ENCODE measurements at regions not wholly inside any gene's neighbourhood (a gene's known extent, or its start where the extent isn't known, plus 50 kb on each side); places are given as distances from the start of the nearest gene placed in this dataset.
"Not testable (repeated sequence)": the region's sequence is repeated elsewhere in the genome, so short reads cannot be mapped to it uniquely, and the experiment has no call there.

DNA sequence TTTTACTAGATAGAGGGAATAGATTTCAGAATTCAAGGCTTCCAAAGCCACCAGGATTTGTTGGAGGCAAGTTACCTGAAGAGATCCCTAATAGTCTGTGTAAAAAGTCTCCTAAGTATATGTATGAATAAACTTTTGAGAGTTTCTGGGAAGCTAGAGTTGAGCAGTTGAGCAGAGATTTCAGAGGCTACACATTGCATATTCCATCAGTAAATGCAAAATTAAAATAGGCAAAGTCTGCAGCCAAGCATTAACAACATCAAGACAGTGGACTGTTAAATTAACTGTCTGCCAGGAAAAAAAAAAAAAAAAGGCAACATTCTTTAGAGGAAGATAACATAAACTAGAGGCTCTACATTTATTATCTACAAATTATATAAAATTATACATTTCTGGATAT lies 420.4 kb upstream of the TMEFF2 start:
- in situ Hi-C loops (cut with HindIII; ENCODE audit: low pct_unique_long_range_greater_than_20kb, low sequenced_read_pairs): no loop called here
- no peak for DNase-seq (ENCODE audit: low read depth, low spot score)

DNA sequence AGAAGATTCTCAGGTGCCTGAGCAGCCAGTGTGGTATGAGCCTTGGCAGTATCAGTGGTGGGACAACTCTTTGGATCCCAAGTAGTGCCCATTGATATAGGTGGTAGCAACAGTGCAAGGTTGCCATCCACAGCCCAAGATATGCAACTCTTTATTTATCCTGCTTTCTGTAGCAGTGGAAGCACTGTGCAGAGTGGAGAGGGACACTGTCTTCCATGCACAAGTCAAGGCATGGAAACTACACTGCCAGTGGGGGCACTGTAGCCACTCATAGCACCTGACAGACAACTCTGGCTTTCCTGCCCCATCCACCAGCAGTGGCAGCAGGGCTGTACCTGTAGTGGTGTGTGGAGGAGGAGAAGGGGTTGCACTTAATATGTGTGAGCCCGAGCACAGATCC lies 409.6 kb upstream of the TMEFF2 start:
- in situ Hi-C loops (cut with HindIII; ENCODE audit: low pct_unique_long_range_greater_than_20kb, low sequenced_read_pairs): no loop called here
- peak; percentile 25 for DNase-seq (ENCODE audit: low read depth, low spot score)

DNA sequence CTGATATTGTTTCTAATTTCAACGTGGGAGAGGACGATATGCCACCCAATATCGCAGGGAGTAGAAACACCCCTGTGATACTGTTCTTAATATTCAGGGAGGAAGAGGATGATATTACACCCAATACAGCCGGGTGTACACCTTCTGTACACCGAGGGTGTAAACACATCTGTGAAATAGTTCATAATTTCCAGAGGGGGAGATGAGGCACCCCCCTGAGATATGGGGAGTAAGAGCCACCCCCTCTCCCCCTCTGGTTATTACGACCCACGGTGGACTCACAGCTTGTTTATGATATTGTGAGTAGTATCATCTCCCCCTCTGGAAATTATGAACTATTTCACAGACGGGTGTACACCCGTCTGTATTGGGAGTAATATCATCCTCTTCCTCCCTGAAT lies 403.9 kb upstream of the TMEFF2 start:
- in situ Hi-C loops (cut with HindIII; ENCODE audit: low pct_unique_long_range_greater_than_20kb, low sequenced_read_pairs); DNase-seq (ENCODE audit: low read depth, low spot score): not testable (repeated sequence)

DNA sequence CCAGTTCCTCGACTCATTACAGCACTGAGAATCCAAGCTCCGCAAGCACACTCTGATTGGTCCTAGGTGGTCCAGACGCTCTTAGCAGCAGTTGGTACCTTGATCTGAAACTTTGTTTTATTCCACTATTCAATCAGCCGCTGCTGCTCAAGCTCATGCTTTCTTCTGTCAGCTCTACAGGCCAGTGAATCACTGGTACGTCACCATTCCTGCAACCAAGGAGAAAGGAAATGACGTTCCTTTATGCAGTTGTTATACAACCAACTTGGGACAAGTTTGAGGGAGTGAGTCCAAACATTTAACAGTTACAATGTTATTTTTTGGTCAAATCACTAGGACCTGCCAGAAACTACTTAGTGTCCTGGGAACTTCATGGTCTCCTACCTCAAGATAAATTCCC lies 398.8 kb upstream of the TMEFF2 start:
- DNase-seq (ENCODE audit: low read depth, low spot score): no peak
- in situ Hi-C loops (cut with HindIII; ENCODE audit: low pct_unique_long_range_greater_than_20kb, low sequenced_read_pairs): no loop called here

DNA sequence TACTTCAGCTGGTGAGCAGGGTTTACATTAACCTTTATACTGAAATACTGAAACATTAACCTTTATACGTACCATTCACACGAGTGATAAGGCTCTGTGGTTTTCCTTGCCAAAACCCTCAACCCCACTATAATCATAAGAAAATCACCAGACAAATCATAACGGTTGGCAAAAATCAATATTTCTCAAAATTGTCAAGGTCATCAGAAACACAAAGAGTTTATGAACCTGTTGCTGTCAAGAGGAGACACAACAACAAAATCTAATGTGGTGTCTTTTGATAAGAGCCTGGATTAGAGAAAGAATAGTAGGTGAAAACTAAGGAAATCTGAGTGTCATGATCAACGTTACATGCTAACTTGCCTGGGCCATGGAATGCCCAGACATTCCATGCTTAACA lies 396.9 kb upstream of the TMEFF2 start:
- in situ Hi-C loops (cut with HindIII; ENCODE audit: low pct_unique_long_range_greater_than_20kb, low sequenced_read_pairs): no loop called here

DNA sequence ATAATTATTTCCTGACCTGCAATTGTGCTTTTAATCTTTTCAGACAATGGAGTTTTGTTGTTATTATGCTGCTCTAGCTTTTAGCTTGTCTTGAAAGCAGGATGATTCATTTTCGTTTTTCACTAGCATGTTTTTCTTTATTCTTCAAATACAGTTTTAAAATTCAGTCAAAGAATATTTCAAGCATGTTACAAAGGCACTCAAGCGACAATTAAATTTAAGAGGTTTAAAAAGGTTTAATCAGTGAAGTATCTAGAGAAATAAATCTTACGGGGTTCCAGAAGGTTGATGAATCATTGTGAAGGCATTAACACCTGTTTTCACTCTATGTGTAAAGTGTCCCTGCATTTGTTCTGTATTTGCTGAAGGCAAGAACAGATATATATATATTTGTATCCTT lies 390.7 kb upstream of the TMEFF2 start:
- in situ Hi-C loops (cut with HindIII; ENCODE audit: low pct_unique_long_range_greater_than_20kb, low sequenced_read_pairs): no loop called here
- no peak for DNase-seq (ENCODE audit: low read depth, low spot score)

More for the DNA sequence above, 396.9 kb upstream of the TMEFF2 start:
- no peak for DNase-seq (ENCODE audit: low read depth, low spot score)

DNA sequence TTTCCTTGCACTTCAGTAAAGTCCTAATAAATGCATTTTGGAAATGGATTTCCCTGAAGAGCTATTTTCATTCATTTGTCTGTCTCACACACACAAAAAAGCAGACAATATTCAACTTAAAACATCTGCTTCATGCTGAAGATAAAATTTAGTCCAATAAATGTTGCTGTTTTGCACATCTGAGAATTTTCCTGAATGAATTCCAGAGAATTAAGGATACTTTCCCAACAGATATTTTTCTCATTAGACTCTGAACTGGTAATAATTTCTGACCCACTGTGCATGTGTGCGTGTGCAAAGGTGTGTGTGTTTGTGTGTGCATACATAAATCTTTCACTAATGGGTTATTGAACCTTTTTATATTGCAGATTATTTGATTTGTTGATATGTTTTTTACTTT lies 390.2 kb upstream of the TMEFF2 start:
- no peak for DNase-seq (ENCODE audit: low read depth, low spot score)
- in situ Hi-C loops (cut with HindIII; ENCODE audit: low pct_unique_long_range_greater_than_20kb, low sequenced_read_pairs): no loop called here

DNA sequence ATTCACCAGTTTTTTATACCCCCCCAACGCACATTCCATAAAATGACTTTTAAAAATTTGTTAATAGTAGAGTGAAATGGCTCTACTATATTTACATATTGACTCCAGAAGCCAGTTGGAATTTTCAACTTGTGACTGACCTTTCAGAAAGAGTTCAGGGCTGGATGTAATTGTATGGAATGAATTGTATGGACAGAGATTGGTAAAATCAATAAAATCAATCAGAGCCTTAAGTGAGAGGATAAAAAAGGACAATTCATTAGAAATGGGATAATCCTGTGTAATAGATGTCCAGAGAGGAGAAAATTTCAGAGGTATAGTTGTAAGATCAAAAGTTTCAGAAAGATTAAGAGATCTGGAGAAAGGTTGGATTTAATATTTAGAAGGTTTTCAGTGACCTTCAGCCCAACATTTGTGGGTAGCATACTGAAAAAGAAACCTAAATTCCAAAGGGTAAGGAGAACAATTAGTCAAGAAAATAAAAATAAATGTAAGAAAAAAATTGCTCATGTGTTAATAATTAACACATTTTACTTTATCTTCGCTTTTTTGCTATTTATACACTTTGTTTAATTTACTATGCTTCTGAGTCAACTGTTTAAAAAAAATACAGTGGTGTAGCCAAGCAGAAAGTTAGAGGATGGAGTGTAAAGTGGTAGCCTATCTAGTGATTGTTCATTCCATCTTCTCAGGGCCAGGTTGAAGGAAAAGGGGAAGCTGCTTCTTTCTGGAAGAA lies 385.4 kb upstream of the TMEFF2 start:
- DNase-seq (ENCODE audit: low read depth, low spot score): no peak
- in situ Hi-C loops (cut with HindIII; ENCODE audit: low pct_unique_long_range_greater_than_20kb, low sequenced_read_pairs): no loop called here

DNA sequence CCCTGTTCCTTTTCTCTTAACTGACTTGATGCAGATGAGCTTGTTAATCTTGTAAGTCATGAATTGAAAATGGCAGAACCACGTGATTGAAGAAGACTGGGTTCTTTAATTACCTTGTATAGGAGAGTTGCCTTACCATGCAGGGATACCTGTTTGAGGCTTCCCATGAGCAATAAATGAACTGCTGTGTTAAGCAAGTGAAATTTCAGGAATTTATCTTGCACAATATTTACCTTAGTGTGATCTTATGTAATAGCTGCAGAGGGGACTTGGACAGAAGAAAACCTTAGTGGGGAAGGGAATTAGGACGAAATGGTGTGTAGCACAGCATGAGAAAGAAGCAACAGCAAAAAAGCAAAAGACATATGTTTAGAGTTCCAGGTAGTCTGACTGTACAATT lies 384.0 kb upstream of the TMEFF2 start:
- in situ Hi-C loops (cut with HindIII; ENCODE audit: low pct_unique_long_range_greater_than_20kb, low sequenced_read_pairs): no loop called here
- DNase-seq (ENCODE audit: low read depth, low spot score): no peak

DNA sequence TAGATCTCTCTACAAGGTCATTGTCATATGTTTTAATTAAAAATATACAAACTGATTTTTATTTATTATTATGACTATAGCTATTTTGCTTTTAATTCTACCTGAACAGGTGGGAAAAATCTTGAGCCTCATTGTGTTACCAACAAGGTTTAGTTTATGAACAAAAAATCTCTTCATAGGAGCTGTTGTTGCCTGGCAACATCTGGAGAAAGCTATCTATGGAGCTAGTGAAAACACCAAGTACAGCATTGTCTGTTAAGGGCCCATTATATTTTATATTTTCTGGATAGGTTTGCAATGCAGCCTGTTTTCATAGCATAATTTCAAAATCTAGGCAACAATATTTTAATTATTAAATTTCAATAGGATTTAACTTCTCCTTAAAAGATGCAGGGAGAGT lies 383.0 kb upstream of the TMEFF2 start:
- DNase-seq (ENCODE audit: low read depth, low spot score): no peak
- in situ Hi-C loops (cut with HindIII; ENCODE audit: low pct_unique_long_range_greater_than_20kb, low sequenced_read_pairs): no loop called here

DNA sequence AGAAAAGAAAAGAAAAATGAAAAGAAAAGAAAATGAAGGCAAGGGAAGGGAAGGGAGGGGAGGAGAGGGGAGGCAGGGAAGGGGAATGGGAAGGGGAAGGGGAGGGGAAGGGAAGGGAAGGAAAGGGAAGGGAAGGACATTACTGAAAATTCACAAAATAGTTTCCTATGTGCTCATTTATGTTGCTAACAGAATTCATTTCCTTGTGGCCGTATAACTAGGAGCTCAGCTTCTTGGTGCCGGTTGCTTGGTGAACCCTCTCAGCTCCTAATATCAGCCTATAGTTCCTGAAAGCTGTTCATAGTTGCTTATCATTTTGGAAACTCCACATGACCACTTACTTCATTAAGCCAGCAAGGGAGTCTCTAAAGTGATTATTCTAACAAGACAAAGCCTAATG lies 379.8 kb upstream of the TMEFF2 start:
- in situ Hi-C loops (cut with HindIII; ENCODE audit: low pct_unique_long_range_greater_than_20kb, low sequenced_read_pairs): no loop called here

DNA sequence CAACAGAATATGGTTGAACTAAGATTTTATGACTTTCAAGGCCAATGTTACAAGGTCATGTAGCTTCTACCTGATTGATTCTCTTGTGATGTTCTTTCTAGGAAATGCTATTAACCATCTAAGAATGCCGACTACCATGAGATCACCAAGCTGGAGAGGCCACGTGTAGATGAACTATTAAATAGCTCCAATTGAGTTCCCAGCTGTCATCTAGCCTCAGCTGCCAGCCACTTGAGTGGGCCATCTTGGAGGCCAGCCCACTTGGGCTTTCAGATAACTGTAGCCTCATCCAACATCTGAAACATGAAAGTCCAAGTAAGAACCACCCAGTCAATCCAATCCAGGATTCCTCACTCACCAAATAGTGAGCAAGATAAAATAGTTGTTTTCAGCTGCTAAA lies 376.9 kb upstream of the TMEFF2 start:
- in situ Hi-C loops (cut with HindIII; ENCODE audit: low pct_unique_long_range_greater_than_20kb, low sequenced_read_pairs): no loop called here
- no peak for DNase-seq (ENCODE audit: low read depth, low spot score)

More for the DNA sequence above, 379.8 kb upstream of the TMEFF2 start:
- DNase-seq (ENCODE audit: low read depth, low spot score): no peak

DNA sequence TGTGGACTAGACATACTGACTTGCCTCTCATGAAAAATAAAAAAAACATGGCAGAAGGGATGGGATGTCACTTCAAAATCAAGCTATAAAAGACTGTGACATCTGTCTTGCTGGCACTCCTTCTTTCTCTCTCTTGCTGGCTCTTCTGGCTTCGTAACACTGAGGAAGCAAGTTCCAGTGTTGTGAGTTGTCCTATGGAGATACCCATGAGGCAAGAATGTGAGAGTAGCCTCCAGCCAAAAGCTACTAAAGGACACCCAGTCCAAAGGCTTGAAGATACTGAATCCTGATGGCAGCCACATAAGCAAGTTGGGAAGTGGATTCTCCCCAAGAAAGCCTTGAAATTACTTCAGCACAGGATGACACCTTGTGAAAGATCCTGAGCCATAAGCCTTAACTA lies 376.1 kb upstream of the TMEFF2 start:
- no peak for DNase-seq (ENCODE audit: low read depth, low spot score)
- in situ Hi-C loops (cut with HindIII; ENCODE audit: low pct_unique_long_range_greater_than_20kb, low sequenced_read_pairs): no loop called here

DNA sequence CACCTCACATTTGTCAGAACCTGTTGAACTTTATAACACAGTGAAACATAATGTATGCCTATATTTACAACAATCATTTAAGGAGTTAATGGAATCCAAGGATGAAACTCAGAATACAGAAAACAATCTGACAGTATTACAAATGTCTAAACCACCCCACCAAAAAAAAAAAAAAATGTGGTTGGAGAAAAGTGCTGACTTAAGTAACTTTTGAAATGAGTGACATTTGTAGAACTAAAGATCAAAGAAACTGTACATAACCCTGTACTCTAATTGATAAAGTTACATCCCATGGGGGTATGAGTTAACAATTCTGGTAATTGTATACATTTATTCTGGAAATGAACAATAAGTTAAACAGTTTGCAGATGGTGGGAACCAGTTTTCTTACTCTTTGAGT lies 372.1 kb upstream of the TMEFF2 start:
- DNase-seq (ENCODE audit: low read depth, low spot score): no peak

DNA sequence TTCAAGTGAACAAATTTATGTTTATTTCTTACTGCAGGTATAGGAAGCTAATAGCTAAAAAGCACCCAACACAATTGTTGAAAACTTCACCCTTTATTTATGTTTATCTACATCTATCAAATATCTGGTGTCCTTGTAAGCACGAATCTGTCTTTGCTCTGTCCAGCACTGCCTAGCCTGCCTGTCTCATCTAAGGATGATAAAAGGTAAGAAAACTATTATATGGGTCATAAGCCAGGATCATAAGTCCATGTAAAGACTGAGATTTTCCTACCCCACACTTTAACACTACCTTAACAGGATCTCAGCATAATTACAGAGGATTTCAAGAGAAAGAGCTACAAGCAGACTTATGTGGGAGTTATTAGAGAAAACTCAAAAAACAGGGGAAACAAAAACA lies 365.6 kb upstream of the TMEFF2 start:
- in situ Hi-C loops (cut with HindIII; ENCODE audit: low pct_unique_long_range_greater_than_20kb, low sequenced_read_pairs): no loop called here

More for the DNA sequence above, 372.1 kb upstream of the TMEFF2 start:
- in situ Hi-C loops (cut with HindIII; ENCODE audit: low pct_unique_long_range_greater_than_20kb, low sequenced_read_pairs): no loop called here

DNA sequence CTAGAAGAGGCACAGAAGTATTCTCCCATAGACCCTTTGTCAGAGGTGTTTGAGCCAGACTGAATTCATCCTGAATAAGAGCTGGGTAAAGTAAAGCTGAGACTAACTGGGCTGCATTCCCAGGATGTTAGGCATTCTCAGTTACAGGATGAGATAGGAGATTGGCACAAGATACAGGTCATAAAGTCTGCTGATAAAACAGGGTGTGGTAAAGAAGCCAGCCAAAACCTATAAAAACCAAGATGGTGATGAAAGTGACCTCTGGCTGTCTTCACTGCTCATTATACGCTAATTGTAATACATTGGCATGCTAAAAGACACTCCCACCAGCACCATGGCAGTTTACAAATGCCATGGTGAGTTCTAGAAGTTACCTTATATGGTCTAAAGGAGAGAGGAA lies 364.9 kb upstream of the TMEFF2 start:
- no peak for DNase-seq (ENCODE audit: low read depth, low spot score)
- in situ Hi-C loops (cut with HindIII; ENCODE audit: low pct_unique_long_range_greater_than_20kb, low sequenced_read_pairs): no loop called here

More for the DNA sequence above, 365.6 kb upstream of the TMEFF2 start:
- DNase-seq (ENCODE audit: low read depth, low spot score): no peak

DNA sequence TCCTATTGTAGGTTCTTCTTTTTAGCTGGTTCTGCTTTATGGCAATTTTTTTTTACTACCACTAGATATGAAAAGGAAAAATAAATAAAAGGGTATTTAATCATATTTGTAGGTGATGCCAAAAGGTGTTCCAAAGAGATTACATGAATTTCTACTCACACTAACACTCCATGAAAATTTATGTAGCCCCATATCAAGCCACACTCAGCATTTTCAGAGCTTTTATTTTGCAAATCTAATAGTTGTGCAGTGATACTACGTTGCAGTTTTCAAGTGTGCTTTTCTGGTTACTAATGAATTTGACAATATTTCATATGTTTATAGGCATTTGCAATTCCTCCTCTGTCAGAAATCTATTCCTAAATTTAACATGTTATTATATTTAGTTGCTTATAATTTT lies 363.9 kb upstream of the TMEFF2 start:
- no peak for DNase-seq (ENCODE audit: low read depth, low spot score)
- in situ Hi-C loops (cut with HindIII; ENCODE audit: low pct_unique_long_range_greater_than_20kb, low sequenced_read_pairs): no loop called here

DNA sequence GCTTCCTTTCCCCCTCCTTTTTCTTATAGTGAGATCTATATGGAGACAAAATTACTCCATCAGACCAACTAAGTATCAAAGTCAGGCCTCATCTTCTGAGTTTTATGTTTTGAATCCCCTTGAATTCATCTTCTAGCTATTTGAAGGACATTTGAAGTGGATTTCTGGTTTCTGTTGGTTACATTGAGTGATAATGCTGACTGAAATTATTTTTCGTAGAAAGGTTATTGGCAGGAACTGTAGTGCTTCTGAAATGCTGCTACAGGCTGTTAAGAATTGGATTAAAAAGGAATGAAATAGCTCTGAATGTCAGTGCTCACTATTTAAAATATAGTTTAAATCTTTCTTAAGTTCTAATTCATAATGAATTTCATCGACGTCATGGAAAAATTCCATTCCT lies 361.0 kb upstream of the TMEFF2 start:
- no peak for DNase-seq (ENCODE audit: low read depth, low spot score)
- in situ Hi-C loops (cut with HindIII; ENCODE audit: low pct_unique_long_range_greater_than_20kb, low sequenced_read_pairs): no loop called here

DNA sequence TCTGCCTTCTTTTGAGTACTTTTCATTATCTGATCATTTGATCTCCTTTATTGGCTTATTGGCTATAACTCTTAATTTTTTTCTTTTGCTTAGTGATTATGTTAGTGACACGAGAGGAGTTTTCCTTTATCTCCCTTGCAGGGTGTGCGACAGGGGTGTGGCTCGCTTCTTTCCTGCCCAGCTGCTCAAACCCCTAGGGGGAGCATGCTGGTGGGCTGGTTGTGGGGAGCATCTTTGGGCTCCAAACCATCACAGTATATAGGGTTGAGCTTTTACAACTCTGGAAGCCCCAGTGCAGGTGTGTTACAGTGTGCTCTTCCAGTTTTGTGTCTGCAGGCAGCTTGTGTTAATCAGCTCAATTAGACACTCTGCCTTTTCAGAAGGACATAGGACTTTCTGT lies 357.0 kb upstream of the TMEFF2 start:
- DNase-seq (ENCODE audit: low read depth, low spot score): no peak
- in situ Hi-C loops (cut with HindIII; ENCODE audit: low pct_unique_long_range_greater_than_20kb, low sequenced_read_pairs): no loop called here

DNA sequence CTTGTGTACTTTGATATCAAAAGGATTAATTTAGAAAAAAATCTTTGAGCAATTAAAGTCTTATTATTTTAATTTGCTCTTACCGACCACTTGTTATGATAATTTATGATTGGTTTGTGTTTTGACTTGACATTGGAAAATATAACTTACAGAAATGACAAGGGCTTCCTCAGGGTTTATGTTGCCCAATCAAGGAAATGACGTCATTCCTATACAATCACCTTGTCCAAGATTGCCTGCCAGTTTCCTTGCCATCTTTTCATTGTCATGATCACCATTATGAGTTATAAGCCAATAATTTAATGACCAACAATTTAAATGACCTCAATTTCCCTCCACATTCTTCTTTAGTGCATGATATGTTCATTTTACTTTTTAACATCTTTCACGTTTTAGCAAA lies 351.8 kb upstream of the TMEFF2 start:
- in situ Hi-C loops (cut with HindIII; ENCODE audit: low pct_unique_long_range_greater_than_20kb, low sequenced_read_pairs): no loop called here
- no peak for DNase-seq (ENCODE audit: low read depth, low spot score)
